ENCODE measurements at regions not wholly inside any gene's neighbourhood (a gene's known extent, or its start where the extent isn't known, plus 50 kb on each side); places are given as distances from the start of the nearest gene placed in this dataset.

DNA sequence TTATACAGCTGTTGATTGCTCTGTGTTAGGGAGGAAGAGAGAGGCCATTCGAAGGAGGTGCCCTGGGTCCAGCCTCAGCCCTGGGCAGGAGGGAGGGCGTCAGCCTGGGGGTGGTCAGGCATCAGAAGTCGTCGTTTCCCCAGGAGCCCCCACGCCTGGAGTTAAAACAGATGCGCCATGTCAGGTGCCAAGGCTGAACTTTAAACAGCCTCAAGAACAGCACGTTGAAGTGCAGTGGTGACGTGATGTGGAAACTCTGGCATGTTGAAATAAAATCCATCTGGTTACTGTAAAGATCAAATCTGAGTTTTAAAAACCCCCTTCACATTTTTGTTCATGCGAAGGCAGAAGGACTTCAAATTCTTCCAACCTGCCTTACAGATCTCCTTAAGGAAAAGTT, 128.4 kb upstream of the PPP2R2D start:
- 61 to 63% methylated on average over 9 of the region's 9 CpGs for WGBS, 2 donors
- Histone ChIP-seq H3K36me3 (no peaks in the 10 kb centered on the region), H3K4me1 (no peaks in the 10 kb centered on the region), H3K4me3 (no peak overlapping the region), H3K27me3 (no peaks in the 10 kb centered on the region), H3K27ac (no peak overlapping the region), H3K9me3 (peaks cover 0 to 28% (median 0%) of the 10 kb centered on the region in 4 donors)
- TF ChIP-seq POLR2A (IDR thresholded peaks at IDR 0.05) (no peak), EP300 (IDR thresholded peaks at IDR 0.05) (no peak)
- TF ChIP-seq, protein P1, sequence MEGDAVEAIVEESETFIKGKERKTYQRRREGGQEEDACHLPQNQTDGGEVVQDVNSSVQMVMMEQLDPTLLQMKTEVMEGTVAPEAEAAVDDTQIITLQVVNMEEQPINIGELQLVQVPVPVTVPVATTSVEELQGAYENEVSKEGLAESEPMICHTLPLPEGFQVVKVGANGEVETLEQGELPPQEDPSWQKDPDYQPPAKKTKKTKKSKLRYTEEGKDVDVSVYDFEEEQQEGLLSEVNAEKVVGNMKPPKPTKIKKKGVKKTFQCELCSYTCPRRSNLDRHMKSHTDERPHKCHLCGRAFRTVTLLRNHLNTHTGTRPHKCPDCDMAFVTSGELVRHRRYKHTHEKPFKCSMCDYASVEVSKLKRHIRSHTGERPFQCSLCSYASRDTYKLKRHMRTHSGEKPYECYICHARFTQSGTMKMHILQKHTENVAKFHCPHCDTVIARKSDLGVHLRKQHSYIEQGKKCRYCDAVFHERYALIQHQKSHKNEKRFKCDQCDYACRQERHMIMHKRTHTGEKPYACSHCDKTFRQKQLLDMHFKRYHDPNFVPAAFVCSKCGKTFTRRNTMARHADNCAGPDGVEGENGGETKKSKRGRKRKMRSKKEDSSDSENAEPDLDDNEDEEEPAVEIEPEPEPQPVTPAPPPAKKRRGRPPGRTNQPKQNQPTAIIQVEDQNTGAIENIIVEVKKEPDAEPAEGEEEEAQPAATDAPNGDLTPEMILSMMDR (IDR thresholded peaks at IDR 0.05), result no peak
- DNase-seq (ENCODE audit: low spot score in 2 of 2), result no peak

DNA sequence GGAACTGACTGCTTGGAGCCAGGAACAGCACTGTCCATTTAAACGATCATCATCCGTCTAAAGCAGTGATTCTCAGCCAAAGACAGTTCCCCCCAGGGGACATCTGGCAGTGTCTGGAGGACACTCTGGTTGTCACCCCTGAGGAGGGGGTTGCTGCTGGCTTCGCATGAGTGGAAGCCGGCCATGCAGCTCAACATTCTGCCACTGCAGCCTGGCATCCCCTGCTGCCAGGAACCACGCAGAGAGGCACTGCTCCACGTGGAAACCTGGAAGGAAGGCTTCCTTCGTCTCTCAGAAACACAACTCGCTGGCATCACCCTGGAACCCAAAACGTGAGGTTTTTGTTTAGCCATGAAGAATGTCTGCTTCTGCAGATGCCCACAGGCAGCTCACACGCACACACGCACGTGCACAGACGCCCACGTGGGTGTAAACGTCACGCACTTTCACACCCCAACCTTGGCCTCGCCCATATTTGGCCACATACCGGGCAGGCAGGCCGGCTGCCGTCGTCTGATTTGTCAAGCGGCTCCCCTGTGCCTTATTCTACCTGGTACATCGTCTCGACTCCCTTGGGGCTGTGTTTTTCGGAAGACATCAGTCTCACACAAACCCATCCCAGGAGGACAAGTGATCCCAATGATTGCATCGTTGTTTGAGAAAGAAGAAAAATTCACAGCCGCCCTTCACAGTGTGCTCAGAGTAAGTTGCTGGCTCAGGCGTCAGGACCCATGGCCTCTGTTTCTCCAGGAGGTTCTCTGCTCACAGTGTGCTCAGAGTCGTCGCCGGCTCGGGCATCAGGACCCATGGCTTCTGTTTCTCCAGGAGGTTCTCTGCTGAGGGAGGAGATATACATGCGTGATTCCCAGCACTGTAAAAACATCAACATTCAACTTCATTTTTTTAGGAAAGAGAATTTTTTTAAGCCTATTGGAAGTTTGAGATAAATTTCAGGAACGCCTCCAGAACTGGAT, 127.2 kb upstream of the PPP2R2D start:
- 69 to 70% methylated on average over 29 to 32 of the region's 34 CpGs for WGBS, 2 donors
- peaks cover 0 to 40% (median 0%) of the 10 kb centered on the region in 4 donors for H3K9me3 ChIP-seq
- no peak overlapping the region for H3K27ac ChIP-seq
- no peaks in the 10 kb centered on the region for H3K27me3 ChIP-seq
- no peaks in the 10 kb centered on the region for H3K36me3 ChIP-seq
- no peaks in the 10 kb centered on the region for H3K4me1 ChIP-seq
- H3K4me3 ChIP-seq, result no peak overlapping the region
- DNase-seq (ENCODE audit: low spot score in 2 of 2), result no peak
- TF ChIP-seq, protein P1 (IDR thresholded peaks at IDR 0.05), result no peak
- TF ChIP-seq POLR2A (IDR thresholded peaks at IDR 0.05) (no peak), EP300 (IDR thresholded peaks at IDR 0.05) (no peak)

DNA sequence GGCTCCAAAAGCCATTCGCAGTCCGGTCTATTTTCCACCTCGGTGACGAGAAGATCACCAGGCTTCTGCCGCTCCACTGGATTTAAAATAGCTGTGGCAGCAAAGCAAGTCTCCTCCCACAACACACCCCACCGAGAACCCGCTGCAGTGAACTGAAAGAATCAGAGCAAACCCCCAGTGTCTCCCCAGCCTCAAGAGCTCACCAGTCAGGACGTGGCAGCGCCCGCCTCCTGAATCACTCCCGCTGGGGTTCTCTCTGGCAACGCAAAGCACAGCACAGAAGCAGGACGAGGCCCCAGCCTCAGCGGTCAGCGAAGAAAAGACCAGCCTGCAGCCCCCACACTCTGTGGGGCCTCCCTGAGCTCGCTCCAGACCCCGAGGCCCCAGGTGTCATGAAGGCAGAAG, 126.1 kb upstream of the PPP2R2D start:
- Histone ChIP-seq H3K4me1 (no peaks in the 10 kb centered on the region), H3K27ac (no peak overlapping the region), H3K4me3 (no peak overlapping the region), H3K36me3 (no peaks in the 10 kb centered on the region), H3K27me3 (no peaks in the 10 kb centered on the region), H3K9me3 (peaks cover 0 to 48% (median 0%) of the 10 kb centered on the region in 4 donors)
- no peak for DNase-seq (ENCODE audit: low spot score in 2 of 2)
- WGBS, 2 donors, result 76 to 82% methylated on average over 17 of the region's 17 CpGs
- TF ChIP-seq, protein P1 (IDR thresholded peaks at IDR 0.05), result no peak
- TF ChIP-seq POLR2A (IDR thresholded peaks at IDR 0.05), result no peak
- TF ChIP-seq EP300 (IDR thresholded peaks at IDR 0.05), result no peak

DNA sequence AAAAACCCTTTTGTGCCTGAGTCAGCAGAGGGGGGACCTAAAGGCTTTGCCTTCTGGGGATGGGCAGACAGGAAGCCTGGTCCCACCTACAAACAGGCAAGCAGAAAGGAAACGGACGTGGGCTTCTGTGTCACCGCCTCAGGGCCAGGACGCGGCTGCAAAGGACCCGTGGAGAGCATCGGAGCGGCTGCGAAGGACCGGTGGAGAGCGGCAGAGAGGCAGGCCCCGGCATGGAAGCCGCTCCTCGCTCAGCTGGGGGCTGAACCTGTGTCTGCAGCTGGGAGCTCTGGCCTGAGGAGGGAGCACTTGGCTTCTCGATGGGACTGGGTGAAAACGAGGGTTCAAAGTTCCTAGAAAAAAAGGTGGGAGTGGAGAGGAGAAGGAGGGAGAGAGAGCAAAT, 125.4 kb upstream of the PPP2R2D start:
- H3K36me3 ChIP-seq, result no peaks in the 10 kb centered on the region
- H3K9me3 ChIP-seq, result peaks cover 0 to 52% (median 0%) of the 10 kb centered on the region in 4 donors
- H3K4me1 ChIP-seq, result no peaks in the 10 kb centered on the region
- DNase-seq (ENCODE audit: low spot score in 2 of 2), result no peak
- H3K4me3 ChIP-seq, result no peak overlapping the region
- TF ChIP-seq POLR2A (IDR thresholded peaks at IDR 0.05) (no peak), EP300 (IDR thresholded peaks at IDR 0.05) (no peak)
- TF ChIP-seq, protein P1 (IDR thresholded peaks at IDR 0.05), result no peak
- H3K27me3 ChIP-seq, result no peaks in the 10 kb centered on the region
- WGBS, 2 donors, result 67 to 83% methylated on average over 16 of the region's 16 CpGs
- no peak overlapping the region for H3K27ac ChIP-seq

DNA sequence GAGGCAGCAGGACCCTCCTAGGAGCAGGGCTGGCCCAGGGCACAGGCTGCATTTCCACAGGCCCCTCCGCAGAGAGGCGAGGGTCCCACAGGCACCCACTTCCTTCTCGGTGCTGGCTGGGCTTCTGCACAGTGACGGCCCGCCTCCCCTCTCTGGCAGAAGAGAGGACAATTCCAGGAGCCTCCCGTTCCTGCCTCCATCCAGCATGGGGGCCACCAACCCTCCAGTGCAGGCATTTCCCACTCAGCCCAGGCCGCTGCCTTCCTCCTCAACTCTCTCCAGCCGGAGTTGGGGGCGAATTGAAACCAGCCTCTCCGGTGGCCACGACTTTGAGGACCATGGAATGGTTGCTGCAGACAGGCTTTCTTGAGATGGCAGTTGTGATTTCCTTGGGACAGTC, 125.0 kb upstream of the PPP2R2D start:
- no peak overlapping the region for H3K4me3 ChIP-seq
- DNase-seq (ENCODE audit: low spot score in 2 of 2), result no peak

More for the DNA sequence above, 125.0 kb upstream of the PPP2R2D start:
- H3K9me3 ChIP-seq, result peaks cover 0 to 52% (median 0%) of the 10 kb centered on the region in 4 donors
- H3K36me3 ChIP-seq, result no peaks in the 10 kb centered on the region
- 82 to 90% methylated on average over 11 of the region's 11 CpGs for WGBS, 2 donors
- H3K27me3 ChIP-seq, result no peaks in the 10 kb centered on the region
- no peaks in the 10 kb centered on the region for H3K4me1 ChIP-seq
- no peak for TF ChIP-seq POLR2A (IDR thresholded peaks at IDR 0.05)
- no peak overlapping the region for H3K27ac ChIP-seq
